K562 (cell line): ENCODE measurements at regions not wholly inside any gene's neighbourhood (a gene's known extent, or its start where the extent isn't known, plus 50 kb on each side); places are given as distances from the start of the nearest gene placed in this dataset.

Experiments used
- ARID2 ChIP-seq: fragments of 450-650 bp; IDR thresholded peaks from 2 replicates; pipeline ENCODE4 v1.6.1; 2017; ENCODE audit warnings: antibody characterized with exemption, mild to moderate bottlenecking
- BRF1 ChIP-seq: IDR thresholded peaks from 3 replicates; pipeline ENCODE4 v1.6.1; 2011; ENCODE audit warnings: borderline replicate concordance, mild to moderate bottlenecking; ENCODE audit not compliant: insufficient read length; ENCODE audit errors: extremely low read depth
- CTBP1 ChIP-seq: fragments of 450-650 bp; IDR thresholded peaks from 2 replicates; pipeline ENCODE4 v1.6.1; 2016; ENCODE audit warnings: borderline replicate concordance
- EHMT2 ChIP-seq: fragments of 450-650 bp; IDR thresholded peaks from 2 replicates; pipeline ENCODE4 v1.6.1; 2018; ENCODE audit warnings: antibody characterized with exemption
- ETV6 ChIP-seq, 3 experiments: fragments of 150-350 bp in 1 of 3; sonication (generic) in 1 of 3; formaldehyde crosslinking in 1 of 3; IDR thresholded peaks; 2 replicates each; pipeline versions ENCODE4 v1.6.1 to v1.8.0; 2014 to 2022; ENCODE audit warnings: borderline replicate concordance in 2 of 3, low read depth in 2 of 3, antibody characterized with exemption in 1 of 3, low read length in 1 of 3, mild to moderate bottlenecking in 1 of 3, missing genetic modification reagents in 1 of 3
- FOXK2 ChIP-seq, 2 experiments: fragments of 450-650 bp; IDR thresholded peaks in 1 of 2; conservative IDR thresholded peaks in 1 of 2; 2 replicates each; pipeline ENCODE4 v1.6.1; 2016; ENCODE audit warnings: low read depth in 2 of 2, mild to moderate bottlenecking in 1 of 2
- HLTF ChIP-seq: fragments of 450-650 bp; IDR thresholded peaks from 2 replicates; pipeline ENCODE4 v1.6.1; 2016
- HNRNPL ChIP-seq: fragments of 200-400 bp; formaldehyde crosslinking; IDR thresholded peaks from 2 replicates; pipeline ENCODE4 v1.6.1; 2017; ENCODE audit warnings: low read depth, mild to moderate bottlenecking, low read length
- IRF2 ChIP-seq: sonication (generic); formaldehyde crosslinking; IDR thresholded peaks from 2 replicates; pipeline ENCODE4 v1.8.1; 2022; ENCODE audit warnings: mild to moderate bottlenecking, missing genetic modification reagents
- NR2F6 ChIP-seq: fragments of 450-650 bp; formaldehyde crosslinking; IDR thresholded peaks from 2 replicates; pipeline ENCODE4 v1.4.0; 2020; ENCODE audit warnings: mild to moderate bottlenecking
- RBM22 ChIP-seq: fragments of 200-400 bp; formaldehyde crosslinking; IDR thresholded peaks from 2 replicates; pipeline ENCODE4 v1.6.1; 2018; ENCODE audit warnings: low read length, low read depth; ENCODE audit not compliant: poor library complexity, severe bottlenecking
- SLC30A9 ChIP-seq: fragments of 250-450 bp; sonication (Bioruptor Pico); IDR thresholded peaks from 2 replicates; pipeline ENCODE4 v1.8.0; 2022; ENCODE audit warnings: mild to moderate bottlenecking, moderate library complexity
- SRSF3 ChIP-seq: fragments of 200-400 bp; formaldehyde crosslinking; IDR thresholded peaks from 2 replicates; pipeline ENCODE4 v1.6.1; 2016; ENCODE audit warnings: mild to moderate bottlenecking, low read length, moderate library complexity; ENCODE audit not compliant: insufficient read depth
- TAF9B ChIP-seq: fragments of 450-650 bp; IDR thresholded peaks from 2 replicates; pipeline ENCODE4 v1.6.1; 2018; ENCODE audit warnings: mild to moderate bottlenecking; ENCODE audit not compliant: partially characterized antibody
- TGIF2 ChIP-seq: sonication (generic); formaldehyde crosslinking; IDR thresholded peaks from 2 replicates; pipeline ENCODE4 v1.8.1; 2022; ENCODE audit warnings: mild to moderate bottlenecking, missing genetic modification reagents, moderate library complexity
- ZC3H11A ChIP-seq: IDR thresholded peaks from 2 replicates; pipeline ENCODE4 v1.6.1; 2012; ENCODE audit warnings: low read depth, low read length, improper control_type of control experiment
- ZNF583 ChIP-seq: fragments of 250-450 bp; sonication (Bioruptor Pico); IDR thresholded peaks from 2 replicates; pipeline ENCODE4 v1.4.0; 2020
- ZNF584 ChIP-seq: fragments of 200-800 bp; sonication (Bioruptor generic); IDR thresholded peaks from 2 replicates; pipeline ENCODE4 v1.6.1; 2016; ENCODE audit warnings: low read depth, mild to moderate bottlenecking, missing genetic modification characterization, missing compliant biosample characterization
- ZNF644 ChIP-seq: fragments of 200-800 bp; sonication (Bioruptor generic); IDR thresholded peaks from 2 replicates; pipeline ENCODE4 v1.6.1; 2016; ENCODE audit warnings: low read depth, missing genetic modification characterization, missing compliant biosample characterization
- ZNF766 ChIP-seq: fragments of 200-800 bp; sonication (Bioruptor generic); conservative IDR thresholded peaks from 2 replicates; pipeline ENCODE4 v1.6.1; 2016; ENCODE audit warnings: missing genetic modification characterization, missing compliant biosample characterization
- TF ChIP-seq, protein P1 (sequence below): fragments of 450-650 bp; IDR thresholded peaks from 2 replicates; pipeline ENCODE4 v1.6.1; 2016; ENCODE audit warnings: mild to moderate bottlenecking

- TF ChIP-seq, protein P1, sequence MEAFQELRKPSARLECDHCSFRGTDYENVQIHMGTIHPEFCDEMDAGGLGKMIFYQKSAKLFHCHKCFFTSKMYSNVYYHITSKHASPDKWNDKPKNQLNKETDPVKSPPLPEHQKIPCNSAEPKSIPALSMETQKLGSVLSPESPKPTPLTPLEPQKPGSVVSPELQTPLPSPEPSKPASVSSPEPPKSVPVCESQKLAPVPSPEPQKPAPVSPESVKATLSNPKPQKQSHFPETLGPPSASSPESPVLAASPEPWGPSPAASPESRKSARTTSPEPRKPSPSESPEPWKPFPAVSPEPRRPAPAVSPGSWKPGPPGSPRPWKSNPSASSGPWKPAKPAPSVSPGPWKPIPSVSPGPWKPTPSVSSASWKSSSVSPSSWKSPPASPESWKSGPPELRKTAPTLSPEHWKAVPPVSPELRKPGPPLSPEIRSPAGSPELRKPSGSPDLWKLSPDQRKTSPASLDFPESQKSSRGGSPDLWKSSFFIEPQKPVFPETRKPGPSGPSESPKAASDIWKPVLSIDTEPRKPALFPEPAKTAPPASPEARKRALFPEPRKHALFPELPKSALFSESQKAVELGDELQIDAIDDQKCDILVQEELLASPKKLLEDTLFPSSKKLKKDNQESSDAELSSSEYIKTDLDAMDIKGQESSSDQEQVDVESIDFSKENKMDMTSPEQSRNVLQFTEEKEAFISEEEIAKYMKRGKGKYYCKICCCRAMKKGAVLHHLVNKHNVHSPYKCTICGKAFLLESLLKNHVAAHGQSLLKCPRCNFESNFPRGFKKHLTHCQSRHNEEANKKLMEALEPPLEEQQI, result 0 out of 2 replicates have a peak, but pooled peaks have one; percentile 44
- TF ChIP-seq RBM22 (no peak), EHMT2 (peak; percentile 97), BRF1 (no peak), ARID2 (no peak), ETV6 (IDR thresholded peaks at IDR 0.05; ENCODE audit: borderline replicate concordance in 1 of 2, low read depth in 2 of 2, low read length in 1 of 2) (no peak), ETV6 (CRISPR knock-in tag; IDR thresholded peaks at IDR 0.05; ENCODE audit: borderline replicate concordance) (no peak), HLTF (no peak), CTBP1 (no peak), ZC3H11A (no peak), ZNF583 (0 out of 2 replicates have a peak, but pooled peaks have one; percentile 23), FOXK2 (conservative IDR thresholded peaks at IDR 0.05 in 1 of 2, IDR thresholded peaks at IDR 0.05 in 1 of 2; ENCODE audit: low read depth in 2 of 2) (no peak), SLC30A9 (CRISPR knock-in tag) (no peak), TGIF2 (CRISPR knock-in tag) (0 out of 2 replicates have a peak, but pooled peaks have one; percentile 68), IRF2 (CRISPR knock-in tag) (no peak), HNRNPL (no peak), ZNF766 (CRISPR knock-in tag) (0 out of 2 replicates have a peak, but pooled peaks have one; percentile 44), TAF9B (no peak), SRSF3 (no peak), NR2F6 (CRISPR knock-in tag) (no peak), ZNF644 (tag) (peak; percentile 71), ZNF584 (CRISPR knock-in tag) (no peak)
Measured at GRCh38 chr11:45543808-45544422, 121.5 kb downstream of the CHST1 start (continued).
